GM23338 (cell line): ENCODE measurements at regions not wholly inside any gene's neighbourhood (a gene's known extent, or its start where the extent isn't known, plus 50 kb on each side); places are given as distances from the start of the nearest gene placed in this dataset.

Source experiments
- ATAC-seq: fragments of 200-7000 bp; cut with Tn5 transposase; 3 replicates; pipeline ENCODE4 v1.9.1; 2020
- DNase-seq: peaks from one replicate; pipeline ENCODE4 v3.0.0-alpha.2; 2015; ENCODE audit warnings: low spot score
- H2AFZ ChIP-seq: fragments of 200-600 bp; sonication (generic); 2 replicates; pipeline ENCODE4 v1.8.0; 2016; ENCODE audit warnings: antibody characterized with exemption, mild to moderate bottlenecking, moderate library complexity
- H3F3A ChIP-seq: fragments of 200-600 bp; sonication (generic); replicated peaks from 2 replicates; pipeline ENCODE4 v1.8.0; 2017; ENCODE audit warnings: antibody characterized with exemption, mixed run types, low read depth
- H3K27ac ChIP-seq: fragments of 200-600 bp; sonication (generic); 2 replicates; pipeline ENCODE4 v1.6.1; 2016; ENCODE audit warnings: low read depth
- H3K27me3 ChIP-seq: fragments of 200-600 bp; sonication (generic); 2 replicates; pipeline ENCODE4 v1.8.0; 2016; ENCODE audit warnings: mild to moderate bottlenecking, mixed run types, moderate library complexity; ENCODE audit not compliant: insufficient read depth
- H3K36me3 ChIP-seq: fragments of 200-600 bp; sonication (generic); 2 replicates; pipeline ENCODE4 v1.8.0; 2016; ENCODE audit warnings: mild to moderate bottlenecking; ENCODE audit not compliant: insufficient read depth
- H3K4me1 ChIP-seq: fragments of 200-600 bp; sonication (generic); 2 replicates; pipeline ENCODE4 v1.8.0; 2016; ENCODE audit warnings: mild to moderate bottlenecking, moderate library complexity; ENCODE audit not compliant: insufficient read depth
- H3K4me2 ChIP-seq: fragments of 200-600 bp; sonication (generic); 2 replicates; pipeline ENCODE4 v1.7.1; 2017; ENCODE audit warnings: mixed run types
- H3K4me3 ChIP-seq: fragments of 200-600 bp; sonication (generic); 2 replicates; pipeline ENCODE4 v1.6.1; 2016; ENCODE audit warnings: mixed run types
- H3K79me2 ChIP-seq: fragments of 200-600 bp; sonication (generic); replicated peaks from 2 replicates; pipeline ENCODE4 v1.8.0; 2017; ENCODE audit warnings: mild to moderate bottlenecking; ENCODE audit not compliant: insufficient read depth
- H3K9me2 ChIP-seq: fragments of 200-600 bp; sonication (generic); 2 replicates; pipeline ENCODE4 v1.8.0; 2017; ENCODE audit not compliant: insufficient read depth
- H4K20me1 ChIP-seq: fragments of 200-600 bp; sonication (generic); replicated peaks from 2 replicates; pipeline ENCODE4 v1.8.0; 2017; ENCODE audit warnings: mild to moderate bottlenecking; ENCODE audit not compliant: insufficient read depth
- H3K27ac Mint-ChIP-seq: 2 replicates; pipeline ENCODE4 v1.8.0; 2020; ENCODE audit warnings: inconsistent platforms, mild to moderate bottlenecking, moderate library complexity, mixed read lengths
- H3K27me3 Mint-ChIP-seq: 3 replicates; pipeline ENCODE4 v1.8.0; 2022; ENCODE audit warnings: low read depth, mild to moderate bottlenecking, moderate library complexity, mixed read lengths, inconsistent platforms; ENCODE audit not compliant: insufficient read depth, poor library complexity
- H3K36me3 Mint-ChIP-seq: 3 replicates; pipeline ENCODE4 v1.8.0; 2021; ENCODE audit warnings: low read depth, mild to moderate bottlenecking, inconsistent platforms, moderate library complexity, mixed read lengths
- H3K4me1 Mint-ChIP-seq: 3 replicates; pipeline ENCODE4 v1.8.0; 2020; ENCODE audit warnings: mild to moderate bottlenecking, inconsistent platforms, mixed read lengths
- H3K4me3 Mint-ChIP-seq: 3 replicates; pipeline ENCODE4 v1.8.0; 2021; ENCODE audit warnings: moderate library complexity, mild to moderate bottlenecking, inconsistent platforms, mixed read lengths
- H3K9me3 Mint-ChIP-seq: 3 replicates; pipeline ENCODE4 v1.8.0; 2020; ENCODE audit warnings: moderate library complexity, mild to moderate bottlenecking, inconsistent platforms, mixed read lengths
- CREB1 ChIP-seq: fragments of 250-450 bp; sonication (Bioruptor Pico); IDR thresholded peaks from 2 replicates; pipeline ENCODE4 v1.5.0; 2020; ENCODE audit warnings: low read depth, mild to moderate bottlenecking, moderate library complexity
- EZH2 ChIP-seq: fragments of 200-600 bp; sonication (generic); IDR thresholded peaks from one replicate; pipeline ENCODE4 v1.8.0; 2017; ENCODE audit warnings: antibody characterized with exemption, mild to moderate bottlenecking, low read depth; ENCODE audit not compliant: unreplicated experiment
- EZH2phosphoT487 ChIP-seq: fragments of 200-600 bp; sonication (generic); IDR thresholded peaks from one replicate; pipeline ENCODE4 v1.8.1; 2018; ENCODE audit warnings: antibody characterized with exemption; ENCODE audit not compliant: unreplicated experiment
- POLR2AphosphoS5 ChIP-seq: IDR thresholded peaks from 2 replicates; pipeline ENCODE4 v1.6.1; 2016; ENCODE audit warnings: antibody characterized with exemption, low read depth
- TF ChIP-seq, protein P1 (sequence below): IDR thresholded peaks from one replicate; pipeline ENCODE4 v1.6.1; 2018; ENCODE audit warnings: antibody characterized with exemption; ENCODE audit not compliant: unreplicated experiment
- TF ChIP-seq, protein P2 (sequence below): fragments of 250-450 bp; sonication (Bioruptor Pico); IDR thresholded peaks from 2 replicates; pipeline ENCODE4 v1.5.0; 2020; ENCODE audit warnings: mild to moderate bottlenecking, moderate library complexity

DNA sequence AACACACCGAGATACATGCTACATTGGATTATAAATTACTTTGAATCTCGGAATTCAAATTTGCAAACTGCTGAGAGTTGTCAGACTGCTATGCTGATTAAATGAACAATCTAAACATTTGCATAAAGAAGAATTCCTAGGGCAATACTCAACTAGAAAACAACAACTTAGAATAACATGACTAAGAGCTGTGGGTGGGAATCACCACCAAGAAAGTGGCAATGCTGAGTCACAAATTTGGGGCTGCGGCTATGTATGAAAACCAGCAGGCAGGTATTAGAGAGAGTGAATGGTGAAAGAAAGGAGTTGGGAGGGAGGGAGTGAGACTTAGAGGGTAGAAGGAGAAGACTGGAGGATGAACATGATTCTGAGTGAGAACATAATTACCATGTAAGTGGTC, 559.5 kb downstream of the PIK3C3 start:
- 0 out of 3 replicates have a peak, but pooled peaks cover 2% of the 10 kb centered on the region for H3K36me3 Mint-ChIP-seq
- no peaks in the 10 kb centered on the region for H3K27me3 Mint-ChIP-seq
- no peak overlapping the region for H3K27ac ChIP-seq
- no peaks in the 10 kb centered on the region for H3K4me1 ChIP-seq
- H3K4me3 Mint-ChIP-seq: no peak overlapping the region
- 0 out of 2 replicates have a peak overlapping the region, but pooled peaks have one; percentile 0 for H2AFZ ChIP-seq
- H3K4me1 Mint-ChIP-seq: peaks cover 4% of the 10 kb centered on the region
- ATAC-seq: no peak
- no peaks in the 10 kb centered on the region for H3K36me3 ChIP-seq
- H3K9me2 ChIP-seq: no peaks in the 10 kb centered on the region
- no peak overlapping the region for H3K4me3 ChIP-seq
- no peaks in the 10 kb centered on the region for H3K27me3 ChIP-seq
- TF ChIP-seq, protein P1, sequence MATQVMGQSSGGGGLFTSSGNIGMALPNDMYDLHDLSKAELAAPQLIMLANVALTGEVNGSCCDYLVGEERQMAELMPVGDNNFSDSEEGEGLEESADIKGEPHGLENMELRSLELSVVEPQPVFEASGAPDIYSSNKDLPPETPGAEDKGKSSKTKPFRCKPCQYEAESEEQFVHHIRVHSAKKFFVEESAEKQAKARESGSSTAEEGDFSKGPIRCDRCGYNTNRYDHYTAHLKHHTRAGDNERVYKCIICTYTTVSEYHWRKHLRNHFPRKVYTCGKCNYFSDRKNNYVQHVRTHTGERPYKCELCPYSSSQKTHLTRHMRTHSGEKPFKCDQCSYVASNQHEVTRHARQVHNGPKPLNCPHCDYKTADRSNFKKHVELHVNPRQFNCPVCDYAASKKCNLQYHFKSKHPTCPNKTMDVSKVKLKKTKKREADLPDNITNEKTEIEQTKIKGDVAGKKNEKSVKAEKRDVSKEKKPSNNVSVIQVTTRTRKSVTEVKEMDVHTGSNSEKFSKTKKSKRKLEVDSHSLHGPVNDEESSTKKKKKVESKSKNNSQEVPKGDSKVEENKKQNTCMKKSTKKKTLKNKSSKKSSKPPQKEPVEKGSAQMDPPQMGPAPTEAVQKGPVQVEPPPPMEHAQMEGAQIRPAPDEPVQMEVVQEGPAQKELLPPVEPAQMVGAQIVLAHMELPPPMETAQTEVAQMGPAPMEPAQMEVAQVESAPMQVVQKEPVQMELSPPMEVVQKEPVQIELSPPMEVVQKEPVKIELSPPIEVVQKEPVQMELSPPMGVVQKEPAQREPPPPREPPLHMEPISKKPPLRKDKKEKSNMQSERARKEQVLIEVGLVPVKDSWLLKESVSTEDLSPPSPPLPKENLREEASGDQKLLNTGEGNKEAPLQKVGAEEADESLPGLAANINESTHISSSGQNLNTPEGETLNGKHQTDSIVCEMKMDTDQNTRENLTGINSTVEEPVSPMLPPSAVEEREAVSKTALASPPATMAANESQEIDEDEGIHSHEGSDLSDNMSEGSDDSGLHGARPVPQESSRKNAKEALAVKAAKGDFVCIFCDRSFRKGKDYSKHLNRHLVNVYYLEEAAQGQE: no peak
- TF ChIP-seq EZH2phosphoT487: no peak
- TF ChIP-seq CREB1: no peak
- no peak for TF ChIP-seq POLR2AphosphoS5
- TF ChIP-seq, protein P2, sequence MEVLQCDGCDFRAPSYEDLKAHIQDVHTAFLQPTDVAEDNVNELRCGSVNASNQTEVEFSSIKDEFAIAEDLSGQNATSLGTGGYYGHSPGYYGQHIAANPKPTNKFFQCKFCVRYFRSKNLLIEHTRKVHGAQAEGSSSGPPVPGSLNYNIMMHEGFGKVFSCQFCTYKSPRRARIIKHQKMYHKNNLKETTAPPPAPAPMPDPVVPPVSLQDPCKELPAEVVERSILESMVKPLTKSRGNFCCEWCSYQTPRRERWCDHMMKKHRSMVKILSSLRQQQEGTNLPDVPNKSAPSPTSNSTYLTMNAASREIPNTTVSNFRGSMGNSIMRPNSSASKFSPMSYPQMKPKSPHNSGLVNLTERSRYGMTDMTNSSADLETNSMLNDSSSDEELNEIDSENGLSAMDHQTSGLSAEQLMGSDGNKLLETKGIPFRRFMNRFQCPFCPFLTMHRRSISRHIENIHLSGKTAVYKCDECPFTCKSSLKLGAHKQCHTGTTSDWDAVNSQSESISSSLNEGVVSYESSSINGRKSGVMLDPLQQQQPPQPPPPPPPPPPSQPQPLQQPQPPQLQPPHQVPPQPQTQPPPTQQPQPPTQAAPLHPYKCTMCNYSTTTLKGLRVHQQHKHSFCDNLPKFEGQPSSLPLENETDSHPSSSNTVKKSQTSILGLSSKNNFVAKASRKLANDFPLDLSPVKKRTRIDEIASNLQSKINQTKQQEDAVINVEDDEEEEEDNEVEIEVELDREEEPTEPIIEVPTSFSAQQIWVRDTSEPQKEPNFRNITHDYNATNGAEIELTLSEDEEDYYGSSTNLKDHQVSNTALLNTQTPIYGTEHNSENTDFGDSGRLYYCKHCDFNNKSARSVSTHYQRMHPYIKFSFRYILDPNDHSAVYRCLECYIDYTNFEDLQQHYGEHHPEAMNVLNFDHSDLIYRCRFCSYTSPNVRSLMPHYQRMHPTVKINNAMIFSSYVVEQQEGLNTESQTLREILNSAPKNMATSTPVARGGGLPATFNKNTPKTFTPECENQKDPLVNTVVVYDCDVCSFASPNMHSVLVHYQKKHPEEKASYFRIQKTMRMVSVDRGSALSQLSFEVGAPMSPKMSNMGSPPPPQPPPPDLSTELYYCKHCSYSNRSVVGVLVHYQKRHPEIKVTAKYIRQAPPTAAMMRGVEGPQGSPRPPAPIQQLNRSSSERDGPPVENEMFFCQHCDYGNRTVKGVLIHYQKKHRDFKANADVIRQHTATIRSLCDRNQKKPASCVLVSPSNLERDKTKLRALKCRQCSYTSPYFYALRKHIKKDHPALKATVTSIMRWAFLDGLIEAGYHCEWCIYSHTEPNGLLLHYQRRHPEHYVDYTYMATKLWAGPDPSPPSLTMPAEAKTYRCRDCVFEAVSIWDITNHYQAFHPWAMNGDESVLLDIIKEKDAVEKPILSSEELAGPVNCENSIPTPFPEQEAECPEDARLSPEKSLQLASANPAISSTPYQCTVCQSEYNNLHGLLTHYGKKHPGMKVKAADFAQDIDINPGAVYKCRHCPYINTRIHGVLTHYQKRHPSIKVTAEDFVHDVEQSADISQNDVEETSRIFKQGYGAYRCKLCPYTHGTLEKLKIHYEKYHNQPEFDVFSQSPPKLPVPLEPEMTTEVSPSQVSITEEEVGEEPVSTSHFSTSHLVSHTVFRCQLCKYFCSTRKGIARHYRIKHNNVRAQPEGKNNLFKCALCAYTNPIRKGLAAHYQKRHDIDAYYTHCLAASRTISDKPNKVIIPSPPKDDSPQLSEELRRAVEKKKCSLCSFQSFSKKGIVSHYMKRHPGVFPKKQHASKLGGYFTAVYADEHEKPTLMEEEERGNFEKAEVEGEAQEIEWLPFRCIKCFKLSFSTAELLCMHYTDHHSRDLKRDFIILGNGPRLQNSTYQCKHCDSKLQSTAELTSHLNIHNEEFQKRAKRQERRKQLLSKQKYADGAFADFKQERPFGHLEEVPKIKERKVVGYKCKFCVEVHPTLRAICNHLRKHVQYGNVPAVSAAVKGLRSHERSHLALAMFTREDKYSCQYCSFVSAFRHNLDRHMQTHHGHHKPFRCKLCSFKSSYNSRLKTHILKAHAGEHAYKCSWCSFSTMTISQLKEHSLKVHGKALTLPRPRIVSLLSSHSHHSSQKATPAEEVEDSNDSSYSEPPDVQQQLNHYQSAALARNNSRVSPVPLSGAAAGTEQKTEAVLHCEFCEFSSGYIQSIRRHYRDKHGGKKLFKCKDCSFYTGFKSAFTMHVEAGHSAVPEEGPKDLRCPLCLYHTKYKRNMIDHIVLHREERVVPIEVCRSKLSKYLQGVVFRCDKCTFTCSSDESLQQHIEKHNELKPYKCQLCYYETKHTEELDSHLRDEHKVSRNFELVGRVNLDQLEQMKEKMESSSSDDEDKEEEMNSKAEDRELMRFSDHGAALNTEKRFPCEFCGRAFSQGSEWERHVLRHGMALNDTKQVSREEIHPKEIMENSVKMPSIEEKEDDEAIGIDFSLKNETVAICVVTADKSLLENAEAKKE (CRISPR knock-in tag): no peak
- TF ChIP-seq EZH2: no peak
- H3F3A ChIP-seq: no peaks in the 10 kb centered on the region
- H3K27ac Mint-ChIP-seq: no peak overlapping the region
- H3K9me3 Mint-ChIP-seq: no peaks in the 10 kb centered on the region; the same call in 2 of the 3 replicates
- H4K20me1 ChIP-seq: no peaks in the 10 kb centered on the region
- no peak overlapping the region for H3K4me2 ChIP-seq
- DNase-seq: no peak
- no peaks in the 10 kb centered on the region for H3K79me2 ChIP-seq
